H9 (cell line): ENCODE measurements at regions not wholly inside any gene's neighbourhood (a gene's known extent, or its start where the extent isn't known, plus 50 kb on each side); places are given as distances from the start of the nearest gene placed in this dataset.

Experiments used
- DNase-seq: peaks from one replicate; pipeline ENCODE4 v3.0.0-alpha.2; 2017
- H2AFZ ChIP-seq: one replicate; pipeline ENCODE4 v1.6.1; 2013; ENCODE audit warnings: mild to moderate bottlenecking, low read length, control low read depth, moderate library complexity
- H2AK5ac ChIP-seq: 2 replicates; pipeline ENCODE4 v1.6.1; 2013; ENCODE audit warnings: low read length, control low read depth, mixed read lengths; ENCODE audit not compliant: insufficient read length
- H2BK120ac ChIP-seq: one replicate; pipeline ENCODE4 v1.6.1; 2013; ENCODE audit warnings: low read depth, mild to moderate bottlenecking, low read length, control low read depth, inconsistent platforms; ENCODE audit not compliant: poor library complexity, severe bottlenecking
- H2BK12ac ChIP-seq: 2 replicates; pipeline ENCODE4 v1.6.1; 2013; ENCODE audit warnings: low read length, control low read depth, mixed read lengths, low read depth; ENCODE audit not compliant: insufficient read length
- H2BK15ac ChIP-seq: 2 replicates; pipeline ENCODE4 v1.6.1; 2013; ENCODE audit warnings: low read depth, low read length, control low read depth
- H2BK20ac ChIP-seq: one replicate; pipeline ENCODE4 v1.6.1; 2013; ENCODE audit warnings: low read depth, mild to moderate bottlenecking, low read length, control low read depth, inconsistent platforms; ENCODE audit not compliant: poor library complexity, severe bottlenecking
- H2BK5ac ChIP-seq: 2 replicates; pipeline ENCODE4 v1.6.1; 2013; ENCODE audit warnings: low read length, control low read depth, mixed read lengths; ENCODE audit not compliant: insufficient read length
- H3K14ac ChIP-seq: 2 replicates; pipeline ENCODE4 v1.6.1; 2013; ENCODE audit warnings: low read length, control low read depth; ENCODE audit not compliant: insufficient read depth
- H3K18ac ChIP-seq: 2 replicates; pipeline ENCODE4 v1.6.1; 2013; ENCODE audit warnings: low read depth, mild to moderate bottlenecking, mixed read lengths, low read length, control low read depth; ENCODE audit not compliant: insufficient read length
- H3K23ac ChIP-seq: 2 replicates; pipeline ENCODE4 v1.6.1; 2013; ENCODE audit warnings: low read length, control low read depth, mixed read lengths, low read depth; ENCODE audit not compliant: insufficient read length
- H3K23me2 ChIP-seq: 2 replicates; pipeline ENCODE4 v1.6.1; 2013; ENCODE audit warnings: low read depth, mild to moderate bottlenecking, mixed read lengths, low read length, control low read depth; ENCODE audit not compliant: insufficient read length, poor library complexity, severe bottlenecking
- H3K27ac ChIP-seq: 2 replicates; pipeline ENCODE4 v1.5.1; 2013; ENCODE audit warnings: low read length, control low read depth, mixed read lengths, low read depth; ENCODE audit not compliant: insufficient read length
- H3K27me3 ChIP-seq: 2 replicates; pipeline ENCODE4 v1.6.1; 2013; ENCODE audit warnings: low read length, control low read depth, inconsistent platforms; ENCODE audit not compliant: insufficient read depth
- H3K4ac ChIP-seq: 2 replicates; pipeline ENCODE4 v1.6.1; 2013; ENCODE audit warnings: low read depth, mild to moderate bottlenecking, control low read depth, inconsistent platforms, low read length, moderate library complexity
- H3K4me1 ChIP-seq: 2 replicates; pipeline ENCODE4 v1.6.1; 2013; ENCODE audit warnings: low read length, control low read depth, inconsistent platforms; ENCODE audit not compliant: insufficient read depth
- H3K4me2 ChIP-seq: 2 replicates; pipeline ENCODE4 v1.6.1; 2013; ENCODE audit warnings: low read length, control low read depth, mixed read lengths; ENCODE audit not compliant: insufficient read length, insufficient read depth
- H3K56ac ChIP-seq: 2 replicates; pipeline ENCODE4 v1.6.1; 2013; ENCODE audit warnings: low read depth, mild to moderate bottlenecking, mixed read lengths, low read length, control low read depth; ENCODE audit not compliant: insufficient read length
- H3K79me1 ChIP-seq: 2 replicates; pipeline ENCODE4 v1.6.1; 2013; ENCODE audit warnings: low read depth, mild to moderate bottlenecking, moderate library complexity, low read length, control low read depth, inconsistent platforms; ENCODE audit not compliant: insufficient read depth, poor library complexity, severe bottlenecking
- H3K79me2 ChIP-seq: 2 replicates; pipeline ENCODE4 v1.6.1; 2013; ENCODE audit warnings: low read length, control low read depth, inconsistent platforms; ENCODE audit not compliant: insufficient read depth
- H3K9ac ChIP-seq: 2 replicates; pipeline ENCODE4 v1.6.1; 2013; ENCODE audit warnings: low read length, control low read depth, mixed read lengths; ENCODE audit not compliant: insufficient read length; ENCODE audit errors: extremely low read depth
- H3K9me3 ChIP-seq: one replicate; pipeline ENCODE4 v1.6.1; 2013; ENCODE audit warnings: low read depth, low read length, inconsistent platforms; ENCODE audit not compliant: control insufficient read depth
- H3T11ph ChIP-seq: one replicate; pipeline ENCODE4 v1.6.1; 2013; ENCODE audit warnings: mild to moderate bottlenecking, low read length, control low read depth, inconsistent platforms
- H4K20me1 ChIP-seq: one replicate; pipeline ENCODE4 v1.6.1; 2013; ENCODE audit not compliant: control insufficient read depth, insufficient read length, insufficient read depth
- H4K5ac ChIP-seq: 2 replicates; pipeline ENCODE4 v1.6.1; 2013; ENCODE audit warnings: low read depth, mild to moderate bottlenecking, mixed read lengths, low read length, control low read depth; ENCODE audit not compliant: insufficient read length
- H4K8ac ChIP-seq: replicated peaks from 2 replicates; pipeline ENCODE4 v1.6.1; 2013; ENCODE audit warnings: low read length, control low read depth, mixed read lengths, low read depth; ENCODE audit not compliant: insufficient read length
- H4K91ac ChIP-seq: 2 replicates; pipeline ENCODE4 v1.6.1; 2013; ENCODE audit warnings: low read depth, mild to moderate bottlenecking, moderate library complexity, mixed read lengths, low read length, control low read depth; ENCODE audit not compliant: insufficient read length
- H3K27ac Mint-ChIP-seq, 3 experiments: 2 replicates in 2 of 3; 3 replicates in 1 of 3; pipeline ENCODE4 v1.8.0; 2020 to 2021; ENCODE audit warnings: mixed read lengths in 3 of 3, mild to moderate bottlenecking in 1 of 3, moderate library complexity in 1 of 3
- H3K27me3 Mint-ChIP-seq: 2 replicates; pipeline ENCODE4 v1.8.0; 2021; ENCODE audit warnings: low read depth, mild to moderate bottlenecking, moderate library complexity, mixed read lengths
- H3K36me3 Mint-ChIP-seq, 3 experiments: 2 replicates in 2 of 3; 3 replicates in 1 of 3; pipeline ENCODE4 v1.8.0; 2020 to 2021; ENCODE audit warnings: low read depth in 3 of 3, mixed read lengths in 3 of 3; ENCODE audit not compliant: insufficient read depth in 1 of 3
- H3K4me1 Mint-ChIP-seq, 2 experiments: 2 replicates each; pipeline ENCODE4 v1.8.0; 2020; ENCODE audit warnings: mixed read lengths in 2 of 2
- H3K4me3 Mint-ChIP-seq, 2 experiments: 2 replicates in 1 of 2; 3 replicates in 1 of 2; pipeline ENCODE4 v1.8.0; 2020 to 2021; ENCODE audit warnings: mild to moderate bottlenecking in 2 of 2, mixed read lengths in 2 of 2, moderate library complexity in 1 of 2
- H3K9me3 Mint-ChIP-seq, 2 experiments: 2 replicates in 1 of 2; 3 replicates in 1 of 2; pipeline ENCODE4 v1.8.0; 2020; ENCODE audit warnings: mild to moderate bottlenecking in 2 of 2, mixed read lengths in 2 of 2, moderate library complexity in 1 of 2
- WGBS: extraction: QIAGEN DNeasy Blood & Tissue Kit; methylation state at CpG from one replicate; pipeline ENCODE4 v1.1.7; 2013; ENCODE audit warnings: missing lambda C conversion rate, low lambda C conversion rate, mixed read lengths; ENCODE audit not compliant: insufficient read length; ENCODE audit errors: extremely low coverage; 5-methylcytosine and 5-hydroxymethylcytosine counted together
- TF ChIP-seq, protein P1 (sequence below): fragments of 200-600 bp; sonication (generic); conservative IDR thresholded peaks from 3 replicates; pipeline ENCODE4 v1.8.0; 2021; ENCODE audit warnings: antibody characterized with exemption, mild to moderate bottlenecking

DNA sequence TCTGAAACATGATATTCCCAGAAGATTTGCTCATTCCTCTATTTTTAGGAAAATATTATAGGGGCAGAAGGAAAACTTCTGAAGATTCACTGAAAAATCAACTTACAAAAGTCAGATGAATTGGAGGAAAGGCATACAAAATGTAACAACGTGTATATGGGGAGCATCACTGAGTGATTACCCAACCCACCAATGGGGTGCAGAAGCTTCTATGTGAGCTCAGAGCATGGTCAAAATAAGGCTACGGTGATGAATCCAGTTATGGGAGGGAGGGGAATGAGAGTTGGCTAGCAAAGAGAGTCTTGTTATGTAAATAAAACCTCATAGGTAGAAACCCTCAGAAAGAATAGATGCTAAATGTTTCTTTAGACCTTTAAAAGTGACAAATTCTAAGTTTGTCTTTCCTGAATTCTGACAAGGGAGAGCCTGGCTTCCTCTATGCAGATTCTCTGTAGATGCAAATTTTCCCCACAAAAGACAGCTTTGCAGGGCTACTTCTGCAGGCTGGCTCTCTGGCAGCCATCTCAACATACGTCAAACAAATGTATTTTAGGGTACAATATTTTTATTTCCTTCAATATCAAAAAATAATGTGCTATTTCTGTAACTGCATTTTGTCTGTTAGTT lies 171.4 kb upstream of the NDUFV2 start:
- Histone ChIP-seq H3K9ac (no peak overlapping the region), H3K18ac (no peak overlapping the region), H3K14ac (no peak overlapping the region), H2BK20ac (peak overlapping the region; percentile 45), H2BK5ac (no peak overlapping the region), H3K79me2 (no peaks in the 10 kb centered on the region), H4K8ac (no peak overlapping the region), H3K23ac (no peak overlapping the region), H3K79me1 (no peaks in the 10 kb centered on the region), H3K27me3 (no peaks in the 10 kb centered on the region), H4K20me1 (no peaks in the 10 kb centered on the region), H2AK5ac (no peak overlapping the region), H2BK12ac (no peak overlapping the region), H3K56ac (no peak overlapping the region), H3K23me2 (no peaks in the 10 kb centered on the region), H4K5ac (no peak overlapping the region), H2AFZ (peak overlapping the region; percentile 56), H3K4me1 (peaks cover 3% of the 10 kb centered on the region; the same call in 1 of the 2 replicates), H3T11ph (no peak overlapping the region), H2BK120ac (no peak overlapping the region), H2BK15ac (no peak overlapping the region), H3K4me2 (no peak overlapping the region), H3K27ac (peak overlapping the region; percentile 2), H4K91ac (no peak overlapping the region), H3K4ac (no peak overlapping the region), H3K9me3 (peaks cover 24% of the 10 kb centered on the region)
- peak overlapping the region in 1 of 3 experiments; percentile 82; a peak in 2 of 7 replicates for H3K27ac Mint-ChIP-seq
- H3K4me1 Mint-ChIP-seq = peaks cover 20 to 29% of the 10 kb centered on the region in 2 experiments
- H3K9me3 Mint-ChIP-seq = peaks cover 48 to 58% of the 10 kb centered on the region in 2 experiments
- WGBS = no CpG with 5 or more reads among the region's 3 CpGs
- DNase-seq = no peak
- peak overlapping the region in 1 of 2 experiments; percentile 34; a peak in 1 of 5 replicates for H3K4me3 Mint-ChIP-seq
- no peaks in the 10 kb centered on the region; the same call in 1 of the 2 replicates for H3K27me3 Mint-ChIP-seq
- H3K36me3 Mint-ChIP-seq = peaks cover 41 to 57% (median 42%) of the 10 kb centered on the region in 3 experiments
- TF ChIP-seq, protein P1, sequence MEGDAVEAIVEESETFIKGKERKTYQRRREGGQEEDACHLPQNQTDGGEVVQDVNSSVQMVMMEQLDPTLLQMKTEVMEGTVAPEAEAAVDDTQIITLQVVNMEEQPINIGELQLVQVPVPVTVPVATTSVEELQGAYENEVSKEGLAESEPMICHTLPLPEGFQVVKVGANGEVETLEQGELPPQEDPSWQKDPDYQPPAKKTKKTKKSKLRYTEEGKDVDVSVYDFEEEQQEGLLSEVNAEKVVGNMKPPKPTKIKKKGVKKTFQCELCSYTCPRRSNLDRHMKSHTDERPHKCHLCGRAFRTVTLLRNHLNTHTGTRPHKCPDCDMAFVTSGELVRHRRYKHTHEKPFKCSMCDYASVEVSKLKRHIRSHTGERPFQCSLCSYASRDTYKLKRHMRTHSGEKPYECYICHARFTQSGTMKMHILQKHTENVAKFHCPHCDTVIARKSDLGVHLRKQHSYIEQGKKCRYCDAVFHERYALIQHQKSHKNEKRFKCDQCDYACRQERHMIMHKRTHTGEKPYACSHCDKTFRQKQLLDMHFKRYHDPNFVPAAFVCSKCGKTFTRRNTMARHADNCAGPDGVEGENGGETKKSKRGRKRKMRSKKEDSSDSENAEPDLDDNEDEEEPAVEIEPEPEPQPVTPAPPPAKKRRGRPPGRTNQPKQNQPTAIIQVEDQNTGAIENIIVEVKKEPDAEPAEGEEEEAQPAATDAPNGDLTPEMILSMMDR = no peak
